B cell (primary cell): ENCODE measurements at regions not wholly inside any gene's neighbourhood (a gene's known extent, or its start where the extent isn't known, plus 50 kb on each side); places are given as distances from the start of the nearest gene placed in this dataset.
"Not testable (repeated sequence)": the region's sequence is repeated elsewhere in the genome, so short reads cannot be mapped to it uniquely, and the experiment has no call there.

Experiments
- ATAC-seq: fragments of 200-7000 bp; cut with Tn5 transposase; one replicate; pipeline ENCODE4 v1.10.0; 2021; ENCODE audit warnings: low read depth, mild to moderate bottlenecking, moderate number of reproducible peaks, moderate library complexity
- CTCF ChIA-PET: fragments of 350-600 bp; sonication (Branson Sonifier 250); formaldehyde crosslinking; loops from one replicate; lab custom pipeline; 2021; ENCODE audit warnings: antibody characterized with exemption, inconsistent platforms; lab: Charles Lee
- POLR2A ChIA-PET: fragments of 350-600 bp; sonication (Branson Sonifier 250); formaldehyde crosslinking; loops from one replicate; lab custom pipeline; 2021; ENCODE audit warnings: antibody characterized with exemption; lab: Charles Lee
- DNase-seq: peaks from one replicate; pipeline ENCODE4 v3.0.0; 2013
- H2AFZ ChIP-seq: 2 replicates; pipeline ENCODE4 v1.6.1; 2012; ENCODE audit warnings: mild to moderate bottlenecking, low read depth, low read length; ENCODE audit not compliant: insufficient read depth, poor library complexity, severe bottlenecking
- H3K27ac ChIP-seq, 2 donors: 1 replicate in 1 of 2; 2 replicates in 1 of 2; pipeline ENCODE4 v1.5.1; 2012 to 2013; ENCODE audit warnings: low read length in 2 of 2, mild to moderate bottlenecking in 2 of 2, moderate library complexity in 1 of 2
- H3K27me3 ChIP-seq, 4 experiments: fragments of 200-600 bp in 1 of 4; sonication (generic) in 1 of 4; replicated peaks in 1 of 4; 1 replicate in 2 of 4; 2 replicates in 2 of 4; pipeline versions ENCODE4 v1.6.1 to v1.7.0; 2013 to 2016; ENCODE audit warnings: low read length in 3 of 4, mild to moderate bottlenecking in 2 of 4, mixed read lengths in 1 of 4, moderate library complexity in 1 of 4; ENCODE audit not compliant: insufficient read depth in 4 of 4, control insufficient read depth in 3 of 4; ENCODE audit errors: control extremely low read depth in 1 of 4
- H3K36me3 ChIP-seq, 2 experiments: replicated peaks in 1 of 2; 1 replicate in 1 of 2; 2 replicates in 1 of 2; pipeline versions ENCODE4 v1.6.1 to v1.7.1; 2013; ENCODE audit warnings: low read length in 1 of 2; ENCODE audit not compliant: insufficient read depth in 2 of 2, control insufficient read depth in 1 of 2; ENCODE audit errors: control extremely low read depth in 1 of 2, extremely low read depth in 1 of 2
- H3K4me1 ChIP-seq, 2 donors: fragments of 200-600 bp in 1 of 2; sonication (generic) in 1 of 2; 1 replicate in 1 of 2; 2 replicates in 1 of 2; pipeline versions ENCODE4 v1.5.1 to v1.6.1; 2013 to 2017; ENCODE audit warnings: low read length in 2 of 2; ENCODE audit not compliant: control insufficient read depth in 2 of 2, insufficient read depth in 2 of 2
- H3K4me2 ChIP-seq: replicated peaks from 2 replicates; pipeline ENCODE3; 2012; ENCODE audit warnings: mild to moderate bottlenecking, low read depth, low read length; ENCODE audit not compliant: poor library complexity, severe bottlenecking
- H3K4me3 ChIP-seq, 5 experiments: fragments of 200-600 bp in 1 of 5; sonication (generic) in 1 of 5; 1 replicate in 3 of 5; 2 replicates in 2 of 5; pipeline versions ENCODE4 v1.5.1 to v1.7.0; 2011 to 2016; ENCODE audit warnings: low read length in 4 of 5, mild to moderate bottlenecking in 4 of 5, low read depth in 2 of 5, control low read depth in 1 of 5, moderate library complexity in 1 of 5; ENCODE audit not compliant: insufficient read depth in 1 of 5; ENCODE audit errors: control extremely low read depth in 1 of 5, extremely low read depth in 1 of 5
- H3K79me2 ChIP-seq: fragments of 200-600 bp; sonication (generic); one replicate; pipeline ENCODE4 v1.6.0; 2016; ENCODE audit warnings: low read length; ENCODE audit not compliant: control insufficient read depth, insufficient read depth
- H3K9ac ChIP-seq: fragments of 200-600 bp; sonication (generic); 2 replicates; pipeline ENCODE4 v1.6.1; 2017; ENCODE audit warnings: mild to moderate bottlenecking, low read length, moderate library complexity
- H3K9me3 ChIP-seq, 3 donors: one replicate each; pipeline versions ENCODE4 v1.6.1 to v1.7.1; 2013; ENCODE audit warnings: low read length in 2 of 3; ENCODE audit not compliant: control insufficient read depth in 2 of 3, insufficient read depth in 1 of 3; ENCODE audit errors: control extremely low read depth in 1 of 3
- H4K20me1 ChIP-seq: 2 replicates; pipeline ENCODE4 v1.6.0; 2012; ENCODE audit warnings: mild to moderate bottlenecking, low read length; ENCODE audit not compliant: insufficient read depth, control insufficient read depth, poor library complexity, severe bottlenecking
- H3K27ac Mint-ChIP-seq: one replicate; pipeline ENCODE4 v1.8.0; 2021; ENCODE audit warnings: mixed read lengths
- H3K27me3 Mint-ChIP-seq: one replicate; pipeline ENCODE4 v1.8.0; 2021; ENCODE audit warnings: mixed read lengths
- H3K4me1 Mint-ChIP-seq: one replicate; pipeline ENCODE4 v1.8.0; 2021; ENCODE audit warnings: mixed read lengths
- H3K4me3 Mint-ChIP-seq: one replicate; pipeline ENCODE4 v1.8.0; 2021; ENCODE audit warnings: mixed read lengths
- H3K9me3 Mint-ChIP-seq: one replicate; pipeline ENCODE4 v1.8.0; 2022; ENCODE audit warnings: mixed read lengths; ENCODE audit not compliant: insufficient read depth
- EZH2 ChIP-seq: IDR thresholded peaks from 2 replicates; pipeline ENCODE4 v1.6.1; 2012; ENCODE audit warnings: borderline replicate concordance, low read depth, mild to moderate bottlenecking, moderate library complexity, low read length; ENCODE audit not compliant: insufficient read depth, poor library complexity, severe bottlenecking
- WGBS: methylation state at CpG from one replicate; pipeline ENCODE4 v1.1.5; 2013; ENCODE audit warnings: missing lambda C conversion rate; ENCODE audit not compliant: insufficient coverage; 5-methylcytosine and 5-hydroxymethylcytosine counted together
- intact Hi-C: fragments of 100-400 bp; cut with micrococcal nuclease; formaldehyde crosslinking; loops from one replicate; pipeline ENCODE4 v1.10.0; 2022
- TF ChIP-seq, protein P1 (sequence below): fragments of 200-600 bp; IDR thresholded peaks from one replicate; pipeline ENCODE4 v1.8.0; 2022; ENCODE audit warnings: antibody characterized with exemption, mild to moderate bottlenecking

DNA sequence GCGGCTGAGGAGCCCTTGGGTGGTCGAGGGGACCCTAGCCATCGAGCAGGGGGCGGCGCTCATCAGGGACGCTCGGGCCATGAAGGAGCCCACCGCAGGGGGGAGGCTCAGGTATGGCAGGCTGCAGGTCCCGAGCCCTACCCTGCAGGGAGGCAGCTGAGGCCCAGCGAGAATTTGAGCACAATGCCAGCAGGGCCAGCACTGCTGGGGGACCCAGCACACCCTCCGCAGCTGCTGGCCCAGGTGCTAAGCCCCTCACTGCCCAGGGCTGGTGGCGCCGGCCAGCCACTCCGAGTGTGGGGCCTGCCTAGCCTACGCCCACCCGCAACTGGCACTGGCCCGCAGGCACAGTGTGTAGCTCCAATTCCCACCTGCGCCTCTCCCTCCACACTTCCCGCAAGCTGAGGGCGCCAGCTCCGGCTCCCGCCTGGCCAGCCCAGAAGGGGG is 325.4 kb upstream of the FRG1 start:
- Histone ChIP-seq H3K27ac (no peak overlapping the region), H3K4me3 (no peak overlapping the region), H3K36me3 (no peaks in the 10 kb centered on the region), H4K20me1 (no peaks in the 10 kb centered on the region), H3K9me3 (peaks cover 0 to 13% (median 0%) of the 10 kb centered on the region in 3 donors), H3K9ac (no peak overlapping the region), H2AFZ (no peak overlapping the region), H3K79me2 (no peaks in the 10 kb centered on the region), H3K4me2 (no peak overlapping the region), H3K27me3 (no peaks in the 10 kb centered on the region), H3K4me1 (no peaks in the 10 kb centered on the region)
- Mint-ChIP-seq H3K4me3 (no peak overlapping the region), H3K27me3 (no peaks in the 10 kb centered on the region), H3K27ac (no peak overlapping the region), H3K9me3 (no peaks in the 10 kb centered on the region), H3K4me1 (no peaks in the 10 kb centered on the region)
- TF ChIP-seq, protein P1, sequence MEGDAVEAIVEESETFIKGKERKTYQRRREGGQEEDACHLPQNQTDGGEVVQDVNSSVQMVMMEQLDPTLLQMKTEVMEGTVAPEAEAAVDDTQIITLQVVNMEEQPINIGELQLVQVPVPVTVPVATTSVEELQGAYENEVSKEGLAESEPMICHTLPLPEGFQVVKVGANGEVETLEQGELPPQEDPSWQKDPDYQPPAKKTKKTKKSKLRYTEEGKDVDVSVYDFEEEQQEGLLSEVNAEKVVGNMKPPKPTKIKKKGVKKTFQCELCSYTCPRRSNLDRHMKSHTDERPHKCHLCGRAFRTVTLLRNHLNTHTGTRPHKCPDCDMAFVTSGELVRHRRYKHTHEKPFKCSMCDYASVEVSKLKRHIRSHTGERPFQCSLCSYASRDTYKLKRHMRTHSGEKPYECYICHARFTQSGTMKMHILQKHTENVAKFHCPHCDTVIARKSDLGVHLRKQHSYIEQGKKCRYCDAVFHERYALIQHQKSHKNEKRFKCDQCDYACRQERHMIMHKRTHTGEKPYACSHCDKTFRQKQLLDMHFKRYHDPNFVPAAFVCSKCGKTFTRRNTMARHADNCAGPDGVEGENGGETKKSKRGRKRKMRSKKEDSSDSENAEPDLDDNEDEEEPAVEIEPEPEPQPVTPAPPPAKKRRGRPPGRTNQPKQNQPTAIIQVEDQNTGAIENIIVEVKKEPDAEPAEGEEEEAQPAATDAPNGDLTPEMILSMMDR: no peak
- no peak for TF ChIP-seq EZH2
- CTCF ChIA-PET: no interaction called here
- no peak for DNase-seq
- POLR2A ChIA-PET: no interaction called here
- no peak for ATAC-seq
- 97% methylated on average over 20 of the region's 22 CpGs for WGBS
- intact Hi-C loops: no loop called here

DNA sequence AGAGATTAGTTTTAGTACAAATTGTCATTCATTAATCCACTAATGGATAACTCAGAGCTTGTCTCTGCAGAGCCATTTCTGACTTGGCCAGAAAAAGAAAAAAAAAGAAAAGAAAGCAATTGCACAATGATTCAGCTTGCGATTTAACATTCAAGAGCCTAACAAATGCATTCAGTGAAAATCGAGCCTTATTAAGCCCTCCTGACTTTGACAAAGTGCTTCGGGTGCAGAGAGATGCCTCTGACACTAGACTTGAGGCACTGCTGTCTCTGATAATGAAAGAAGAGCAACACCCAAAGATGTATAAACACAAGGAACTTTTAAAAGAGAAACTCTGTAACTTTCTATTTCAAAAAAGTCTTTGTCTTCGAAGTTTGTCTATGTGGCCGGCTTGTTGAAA is 322.9 kb upstream of the FRG1 start:
- H3K4me3 ChIP-seq, H3K4me1 Mint-ChIP-seq, DNase-seq, H3K9ac ChIP-seq, H3K4me2 ChIP-seq, H3K9me3 Mint-ChIP-seq, CTCF ChIA-PET, H3K27ac Mint-ChIP-seq, H2AFZ ChIP-seq, H3K79me2 ChIP-seq, ATAC-seq, H3K36me3 ChIP-seq, POLR2A ChIA-PET, H3K27ac ChIP-seq, H3K27me3 ChIP-seq, H4K20me1 ChIP-seq, H3K27me3 Mint-ChIP-seq, intact Hi-C loops, H3K4me1 ChIP-seq, H3K4me3 Mint-ChIP-seq: not testable (repeated sequence)
- 96% methylated on average over 3 of the region's 5 CpGs for WGBS
- peaks cover 0 to 13% (median 0%) of the 10 kb centered on the region in 3 donors for H3K9me3 ChIP-seq

DNA sequence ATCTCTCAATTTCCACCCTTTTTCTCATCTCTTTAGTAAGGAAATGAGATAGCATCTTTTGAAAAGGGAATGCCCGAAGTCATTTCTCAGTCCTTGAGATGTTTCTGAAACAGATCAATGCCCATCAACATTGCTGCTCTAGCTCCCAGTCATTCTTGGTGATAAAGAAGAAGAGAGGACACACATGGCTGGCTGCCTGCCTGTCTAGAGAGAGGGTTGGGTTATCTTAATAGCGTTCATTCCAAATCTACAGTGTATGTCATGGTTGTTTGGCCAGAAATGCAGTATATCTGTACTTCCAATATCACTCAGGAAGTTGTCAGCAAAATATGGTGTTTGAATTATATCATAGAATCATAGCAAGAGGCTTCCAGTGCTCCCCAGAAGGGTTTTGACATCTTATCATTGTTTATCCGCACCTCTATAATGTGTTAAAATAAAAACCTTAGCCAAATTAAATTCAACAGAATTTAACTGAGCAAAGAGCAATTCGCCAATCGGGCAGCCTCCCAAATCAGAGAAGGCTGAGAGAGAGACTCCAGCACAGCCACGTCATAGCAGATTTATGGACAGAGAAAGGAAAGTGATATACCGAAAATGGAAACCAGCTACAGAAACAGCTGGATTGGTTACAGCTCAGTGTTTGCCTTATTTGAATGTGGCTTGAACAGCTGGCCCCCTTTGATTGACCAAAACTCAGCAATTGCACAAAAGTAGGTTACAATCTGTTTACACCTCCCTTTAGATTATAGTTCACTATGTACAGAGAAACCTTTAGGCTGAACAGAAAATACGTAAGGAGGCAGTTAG is 321.0 kb upstream of the FRG1 start:
- H4K20me1 ChIP-seq, H3K27ac Mint-ChIP-seq, H3K4me3 ChIP-seq, H3K4me1 Mint-ChIP-seq, CTCF ChIA-PET, H3K4me2 ChIP-seq, H3K9me3 Mint-ChIP-seq, DNase-seq, intact Hi-C loops, H3K4me3 Mint-ChIP-seq, ATAC-seq, H3K4me1 ChIP-seq, H3K79me2 ChIP-seq, POLR2A ChIA-PET, H3K9ac ChIP-seq, H3K27ac ChIP-seq, H3K27me3 Mint-ChIP-seq, H3K36me3 ChIP-seq, H2AFZ ChIP-seq, H3K27me3 ChIP-seq: not testable (repeated sequence)
- WGBS: 100% methylated on average over 1 of the region's 8 CpGs
- peaks cover 0 to 13% (median 0%) of the 10 kb centered on the region in 3 donors for H3K9me3 ChIP-seq
